HT1080 (cell line): ENCODE measurements at regions not wholly inside any gene's neighbourhood (a gene's known extent, or its start where the extent isn't known, plus 50 kb on each side); places are given as distances from the start of the nearest gene placed in this dataset.

Experiments used
- DNase-seq: peaks from one replicate; pipeline ENCODE4 v3.0.0-alpha.2; 2015; ENCODE audit warnings: low read depth

GRCh38 chr14:26990946-26991345, 393.1 kb upstream of the NOVA1 start:
- no peak for DNase-seq

- no peak for DNase-seq
Observed at GRCh38 chr14:26992403-26993115, 394.7 kb upstream of the NOVA1 start.

GRCh38 chr14:26993556-26993955, 395.7 kb upstream of the NOVA1 start:
- DNase-seq: no peak

DNA sequence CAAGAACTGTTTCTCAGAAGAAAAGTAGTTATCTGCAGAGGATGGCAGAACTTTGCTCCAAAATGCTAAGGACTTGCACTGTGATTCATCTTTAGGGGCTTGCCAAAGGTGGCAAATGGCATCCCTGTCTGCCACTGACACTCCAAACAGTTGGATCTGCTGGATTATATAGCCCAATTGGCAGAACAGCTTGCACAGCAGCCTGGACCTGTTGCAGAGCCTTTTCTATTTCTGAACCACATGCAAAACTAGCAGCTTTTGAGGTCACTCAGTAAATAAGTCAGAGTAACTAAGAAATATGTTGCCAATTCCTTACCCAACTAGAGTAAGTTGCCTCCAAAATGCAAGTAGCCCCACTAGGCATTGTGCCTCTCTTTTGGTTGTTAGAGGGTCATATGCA, 397.5 kb upstream of the NOVA1 start:
- DNase-seq: no peak

- DNase-seq: no peak
Observed at GRCh38 chr14:26996246-26996645, 398.4 kb upstream of the NOVA1 start.

DNA sequence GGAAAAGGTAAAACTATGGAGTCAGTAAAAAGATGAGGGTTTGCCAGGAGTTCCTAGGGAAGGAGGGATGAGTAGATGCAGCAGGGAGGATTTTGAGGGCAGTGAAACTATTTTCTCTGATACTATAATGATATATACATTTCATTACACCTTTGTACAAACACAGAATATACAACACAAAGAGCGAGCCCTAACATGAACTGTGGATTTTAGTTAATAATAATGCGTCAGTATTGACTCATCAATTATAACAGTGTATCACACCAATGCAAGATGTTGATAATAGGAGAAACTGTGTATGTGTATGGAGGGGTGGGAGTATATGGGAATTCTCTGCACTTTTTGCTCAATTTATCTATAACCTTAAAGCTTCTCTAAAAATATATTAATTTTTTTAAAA, 404.3 kb upstream of the NOVA1 start:
- no peak for DNase-seq

- no peak for DNase-seq
Observed at GRCh38 chr14:27006570-27006969, 408.7 kb upstream of the NOVA1 start.

GRCh38 chr14:27008187-27008586, 410.4 kb upstream of the NOVA1 start:
- DNase-seq: no peak

DNA sequence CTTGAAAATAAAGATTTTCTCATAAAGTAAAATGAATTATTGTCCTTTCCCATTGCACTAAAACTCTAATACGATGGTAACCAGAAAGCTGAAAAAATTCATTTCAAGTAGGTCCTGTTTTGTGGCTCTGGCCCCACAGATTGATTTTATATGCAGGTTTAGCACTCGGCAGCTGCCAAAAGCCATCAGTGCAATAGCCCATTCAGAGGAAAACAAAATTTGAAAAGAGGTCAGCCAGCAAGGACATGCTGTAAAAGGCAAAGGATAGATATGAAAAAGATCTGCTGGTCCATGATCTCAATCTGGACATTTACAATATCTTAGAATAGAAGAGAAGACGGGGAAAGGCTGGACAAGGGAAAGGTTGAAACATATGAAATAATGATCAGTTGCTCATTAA, 414.8 kb upstream of the NOVA1 start:
- DNase-seq: no peak

DNA sequence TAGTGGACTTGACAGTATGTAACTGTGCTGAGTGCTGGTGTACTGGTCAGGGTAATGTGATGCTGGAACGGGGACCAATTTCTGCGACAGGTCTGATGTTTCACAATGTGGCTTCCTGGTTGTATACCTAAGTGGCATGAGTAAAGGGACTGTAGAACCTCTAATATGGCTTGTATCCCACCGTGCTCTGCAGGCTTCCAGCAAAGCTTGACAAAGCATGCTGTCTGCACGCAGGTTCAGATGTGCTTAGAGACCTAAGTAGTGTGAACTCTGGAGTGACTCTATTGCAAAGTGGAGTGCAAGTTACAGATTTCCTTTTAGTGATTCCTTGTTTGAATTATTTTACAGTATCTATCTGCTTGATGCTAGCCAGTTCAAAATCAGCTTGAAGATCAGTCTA, 415.8 kb upstream of the NOVA1 start:
- DNase-seq: no peak

GRCh38 chr14:27015065-27015464, 417.2 kb upstream of the NOVA1 start:
- DNase-seq: no peak

DNA sequence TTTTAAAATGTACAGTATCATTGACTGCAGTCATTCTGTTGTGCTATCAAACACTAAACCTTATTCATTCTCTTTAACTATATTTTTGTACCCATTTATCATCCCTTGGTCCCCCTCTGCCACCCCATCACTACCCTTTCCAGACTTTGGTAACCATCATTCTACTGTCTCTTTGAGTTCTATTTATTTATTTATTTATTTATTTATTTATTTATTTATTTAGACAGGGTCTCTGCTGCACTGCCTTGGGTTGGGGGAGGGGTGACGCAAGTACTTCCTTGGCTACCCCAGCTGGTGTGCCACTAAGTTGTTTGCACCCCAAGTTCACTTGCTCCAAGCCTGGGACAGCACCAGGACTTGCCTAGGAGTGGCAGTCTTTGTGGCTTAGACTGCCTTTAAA, 427.8 kb upstream of the NOVA1 start:
- no peak for DNase-seq

- DNase-seq: no peak
Observed at GRCh38 chr14:27026097-27026496, 428.3 kb upstream of the NOVA1 start.

DNA sequence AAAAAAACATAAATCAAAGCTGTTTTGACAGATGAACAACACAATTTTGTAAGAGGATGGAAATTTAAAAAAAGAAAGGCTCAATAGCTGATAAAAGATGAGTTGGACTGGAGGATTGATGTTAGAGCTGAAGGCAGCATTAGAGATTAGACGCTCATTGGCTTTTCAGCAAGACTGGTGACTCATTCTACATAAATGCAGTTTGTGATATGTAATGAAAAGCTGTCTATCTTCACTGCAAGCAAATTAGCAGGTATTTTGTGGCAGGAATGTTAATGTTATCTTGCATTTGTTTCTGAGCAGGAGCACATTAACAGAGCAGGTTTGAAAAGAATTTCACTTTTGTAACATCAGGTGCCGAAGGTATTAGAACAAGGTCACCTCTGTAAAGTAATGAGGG, 442.7 kb upstream of the NOVA1 start:
- DNase-seq: no peak

- DNase-seq: no peak
Observed at GRCh38 chr14:27049701-27050100, 451.9 kb upstream of the NOVA1 start.

DNA sequence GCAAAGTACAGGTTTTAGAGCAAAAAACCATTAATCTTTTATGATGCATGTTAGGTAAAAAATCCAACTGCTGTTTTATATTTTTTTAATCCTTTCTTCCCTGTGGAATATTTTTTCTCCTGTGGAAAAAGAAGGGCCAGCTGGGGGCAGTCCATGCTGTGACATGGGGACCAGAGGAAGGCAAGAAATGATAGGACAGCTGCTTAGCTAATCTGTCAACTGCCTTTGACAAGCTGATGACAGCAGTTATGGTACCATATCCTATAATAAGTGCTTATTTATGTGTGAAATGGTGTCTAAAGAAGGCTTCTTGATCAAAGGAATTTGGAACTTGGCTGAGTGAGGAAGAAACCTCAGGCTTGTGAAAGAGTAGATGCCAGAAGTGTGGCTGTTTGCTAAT, 452.4 kb upstream of the NOVA1 start:
- no peak for DNase-seq

DNA sequence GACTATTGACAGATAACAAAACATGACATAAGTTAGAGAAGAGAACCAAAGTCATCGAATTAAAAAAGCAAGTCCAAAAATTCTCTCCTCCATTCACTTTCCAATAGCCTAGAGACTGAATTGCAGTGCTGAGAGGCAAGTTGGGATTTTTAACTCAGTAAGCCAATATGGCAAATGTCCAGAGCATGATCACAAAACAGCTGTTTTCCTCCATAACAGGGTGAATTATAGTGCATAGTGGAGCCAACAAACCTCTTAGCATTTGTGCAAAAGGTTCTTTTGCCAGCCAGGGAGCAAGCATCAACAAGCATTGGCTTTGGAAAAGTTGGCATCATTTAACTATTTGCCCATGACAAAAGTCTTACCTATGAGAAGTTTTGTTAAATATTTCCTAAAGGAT, 458.8 kb upstream of the NOVA1 start:
- no peak for DNase-seq

DNA sequence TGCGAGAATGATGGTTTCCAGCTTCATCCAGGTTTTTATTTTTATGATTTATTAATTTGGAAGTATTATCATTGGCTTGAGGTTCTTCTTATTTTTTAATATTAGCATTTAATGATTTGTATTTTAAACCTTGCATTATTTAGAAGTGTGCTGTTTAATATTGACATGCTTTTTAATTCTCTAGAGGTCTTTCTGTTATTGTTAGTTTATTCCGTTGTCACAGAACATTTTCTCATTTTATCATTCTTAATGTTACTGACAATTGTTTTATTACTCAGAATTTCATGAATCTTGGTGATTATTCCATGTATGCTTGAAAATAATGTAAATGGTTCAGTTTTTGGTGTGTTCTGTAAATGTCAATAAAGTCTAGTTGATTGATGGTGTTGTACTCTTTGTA, 463.5 kb upstream of the NOVA1 start:
- DNase-seq: no peak

DNA sequence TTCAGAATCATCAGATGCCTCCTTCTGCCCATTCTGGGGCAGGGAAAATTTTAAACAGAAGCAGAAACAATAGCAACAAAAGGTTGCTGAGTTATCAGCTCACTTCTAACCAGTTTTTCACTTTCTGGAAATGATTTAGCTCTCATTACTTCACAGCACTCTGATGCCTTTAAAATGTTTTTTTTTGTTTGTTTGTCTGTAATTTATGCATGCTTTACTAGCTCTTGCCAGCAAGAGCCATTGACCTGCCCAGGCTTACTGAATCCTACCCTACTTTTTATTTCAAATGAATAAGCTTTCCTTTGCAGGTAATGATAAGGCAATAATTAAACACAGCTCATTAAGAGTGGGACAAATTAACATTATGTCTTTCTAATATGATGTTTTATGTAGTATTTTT, 466.1 kb upstream of the NOVA1 start:
- no peak for DNase-seq

- DNase-seq: no peak
Observed at GRCh38 chr14:27065886-27066285, 468.1 kb upstream of the NOVA1 start.

- no peak for DNase-seq
Observed at GRCh38 chr14:27067961-27068360, 470.1 kb upstream of the NOVA1 start.

DNA sequence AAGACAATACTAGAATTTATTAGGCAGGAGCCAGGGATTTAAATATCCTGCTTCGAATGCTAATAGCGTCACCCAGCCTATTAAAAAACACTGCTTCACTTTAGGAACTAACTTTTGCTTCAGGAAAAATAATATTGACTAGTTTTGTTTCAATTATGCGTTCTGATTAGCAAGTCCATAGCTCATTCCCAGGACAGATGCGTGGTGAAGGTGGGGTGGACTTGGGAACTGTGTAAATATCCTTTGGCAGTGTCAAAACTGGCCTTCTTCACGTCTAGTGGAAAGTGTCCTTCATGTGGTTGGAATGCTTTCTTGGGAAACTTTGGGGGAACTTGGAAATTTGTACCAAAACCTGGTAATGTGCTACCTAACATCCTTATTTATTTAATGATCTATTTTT, 474.8 kb upstream of the NOVA1 start:
- no peak for DNase-seq

DNA sequence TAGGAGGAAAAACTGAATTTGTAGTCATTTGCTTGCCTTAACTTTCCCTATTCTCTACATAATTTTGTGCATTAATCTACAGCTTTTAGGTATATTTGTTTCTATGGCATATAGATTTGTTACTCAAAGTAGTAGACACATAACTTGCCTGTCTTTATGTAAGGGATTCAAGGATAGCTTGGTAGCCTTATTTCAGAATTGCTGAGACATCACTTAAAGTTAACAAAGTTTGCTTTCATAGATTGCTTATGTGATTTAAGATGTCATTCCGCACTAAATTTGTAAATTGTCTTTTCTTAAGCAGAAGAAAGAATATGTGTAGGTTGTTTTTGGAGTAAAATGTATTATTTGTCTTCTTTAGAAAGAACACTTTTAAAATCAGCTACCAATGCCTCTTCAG, 477.7 kb upstream of the NOVA1 start:
- no peak for DNase-seq

GRCh38 chr14:27077214-27077613, 479.4 kb upstream of the NOVA1 start:
- DNase-seq: no peak
